ENCODE measurements at regions not wholly inside any gene's neighbourhood (a gene's known extent, or its start where the extent isn't known, plus 50 kb on each side); places are given as distances from the start of the nearest gene placed in this dataset.

- TF ChIP-seq, protein P1, sequence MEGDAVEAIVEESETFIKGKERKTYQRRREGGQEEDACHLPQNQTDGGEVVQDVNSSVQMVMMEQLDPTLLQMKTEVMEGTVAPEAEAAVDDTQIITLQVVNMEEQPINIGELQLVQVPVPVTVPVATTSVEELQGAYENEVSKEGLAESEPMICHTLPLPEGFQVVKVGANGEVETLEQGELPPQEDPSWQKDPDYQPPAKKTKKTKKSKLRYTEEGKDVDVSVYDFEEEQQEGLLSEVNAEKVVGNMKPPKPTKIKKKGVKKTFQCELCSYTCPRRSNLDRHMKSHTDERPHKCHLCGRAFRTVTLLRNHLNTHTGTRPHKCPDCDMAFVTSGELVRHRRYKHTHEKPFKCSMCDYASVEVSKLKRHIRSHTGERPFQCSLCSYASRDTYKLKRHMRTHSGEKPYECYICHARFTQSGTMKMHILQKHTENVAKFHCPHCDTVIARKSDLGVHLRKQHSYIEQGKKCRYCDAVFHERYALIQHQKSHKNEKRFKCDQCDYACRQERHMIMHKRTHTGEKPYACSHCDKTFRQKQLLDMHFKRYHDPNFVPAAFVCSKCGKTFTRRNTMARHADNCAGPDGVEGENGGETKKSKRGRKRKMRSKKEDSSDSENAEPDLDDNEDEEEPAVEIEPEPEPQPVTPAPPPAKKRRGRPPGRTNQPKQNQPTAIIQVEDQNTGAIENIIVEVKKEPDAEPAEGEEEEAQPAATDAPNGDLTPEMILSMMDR (IDR thresholded peaks at IDR 0.05; ENCODE audit: low read depth, low read length) = no peak
These were observed 168.2 kb downstream of the ANKRD30B start for GRCh38 chr18:14916181-14916580.

GRCh38 chr18:14916851-14917250, 168.9 kb downstream of the ANKRD30B start:
- DNase-seq (ENCODE audit: extremely low read depth, low read depth) = no peak
- TF ChIP-seq, protein P1 (IDR thresholded peaks at IDR 0.05; ENCODE audit: low read depth, low read length) = no peak

More at GRCh38 chr18:14916181-14916580, 168.2 kb downstream of the ANKRD30B start:
- no peak for DNase-seq (ENCODE audit: extremely low read depth, low read depth)

GRCh38 chr18:14917311-14917710, 169.3 kb downstream of the ANKRD30B start:
- TF ChIP-seq, protein P1 (IDR thresholded peaks at IDR 0.05; ENCODE audit: low read depth, low read length) = no peak

DNA sequence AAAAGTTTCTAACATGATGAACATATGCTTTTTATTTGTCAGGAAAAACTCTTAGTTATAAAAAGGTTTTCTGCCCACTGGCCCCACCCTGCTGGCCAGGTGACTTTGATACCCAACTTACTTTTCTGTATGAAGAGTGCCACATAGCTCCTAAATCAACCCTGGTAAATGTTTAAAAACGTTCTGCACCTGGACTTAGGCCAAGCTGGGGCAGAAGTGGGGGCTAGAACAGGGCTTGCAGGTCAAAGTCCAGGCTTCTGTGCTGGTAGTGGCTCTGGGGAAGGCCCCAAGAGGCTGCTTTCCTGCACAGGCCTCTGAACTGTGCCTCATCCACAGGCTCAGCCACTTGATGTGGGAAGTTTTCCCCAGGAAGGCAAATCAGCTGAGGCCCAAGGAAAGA, 171.7 kb downstream of the ANKRD30B start:
- DNase-seq (ENCODE audit: extremely low read depth, low read depth) = no peak
- TF ChIP-seq, protein P1 (IDR thresholded peaks at IDR 0.05; ENCODE audit: low read depth, low read length) = no peak

More at GRCh38 chr18:14917311-14917710, 169.3 kb downstream of the ANKRD30B start:
- DNase-seq (ENCODE audit: extremely low read depth, low read depth) = no peak

DNA sequence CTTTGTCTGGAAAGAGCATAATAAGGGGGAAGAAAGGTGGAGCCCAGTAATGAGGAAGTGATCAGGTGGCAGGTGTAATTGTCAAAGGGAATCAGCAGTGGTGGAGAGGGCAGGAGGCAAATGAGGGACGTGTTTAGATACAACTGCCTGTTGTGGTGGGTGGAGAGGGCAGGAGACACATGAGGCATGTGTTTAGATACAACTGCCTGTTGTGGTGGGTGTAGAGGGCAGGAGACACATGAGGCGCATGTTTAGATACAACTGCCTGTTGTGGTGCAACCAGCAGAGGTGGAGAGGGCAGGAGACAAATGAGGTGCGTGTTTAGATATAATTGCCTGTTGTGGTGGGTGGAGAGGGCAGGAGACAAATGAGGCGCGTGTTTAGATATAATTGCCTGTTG, 173.1 kb downstream of the ANKRD30B start:
- no peak for DNase-seq (ENCODE audit: extremely low read depth, low read depth)
- TF ChIP-seq, protein P1 (IDR thresholded peaks at IDR 0.05; ENCODE audit: low read depth, low read length) = no peak

- no peak for DNase-seq (ENCODE audit: extremely low read depth, low read depth)
- TF ChIP-seq, protein P1 (IDR thresholded peaks at IDR 0.05; ENCODE audit: low read depth, low read length) = no peak
These were observed 173.6 kb downstream of the ANKRD30B start for GRCh38 chr18:14921547-14921946.

- DNase-seq (ENCODE audit: extremely low read depth, low read depth) = no peak
- TF ChIP-seq, protein P1 (IDR thresholded peaks at IDR 0.05; ENCODE audit: low read depth, low read length) = no peak
These were observed 174.1 kb downstream of the ANKRD30B start for GRCh38 chr18:14922031-14922430.

Data from AG09319 (cell line).